NCI-H2196 treated with DMSO at 0.1 percent for 48 hours (cell line): ENCODE measurements at regions not wholly inside any gene's neighbourhood (a gene's known extent, or its start where the extent isn't known, plus 50 kb on each side); places are given as distances from the start of the nearest gene placed in this dataset.
A peak's percentile ranks its signal among the peaks of the same experiment; 100 is the strongest.

Experiments used
- DNase-seq: peaks from one replicate; lab custom pipeline; 2025; ENCODE audit not compliant: unreplicated experiment; lab: John Stamatoyannopoulos, UW

DNA sequence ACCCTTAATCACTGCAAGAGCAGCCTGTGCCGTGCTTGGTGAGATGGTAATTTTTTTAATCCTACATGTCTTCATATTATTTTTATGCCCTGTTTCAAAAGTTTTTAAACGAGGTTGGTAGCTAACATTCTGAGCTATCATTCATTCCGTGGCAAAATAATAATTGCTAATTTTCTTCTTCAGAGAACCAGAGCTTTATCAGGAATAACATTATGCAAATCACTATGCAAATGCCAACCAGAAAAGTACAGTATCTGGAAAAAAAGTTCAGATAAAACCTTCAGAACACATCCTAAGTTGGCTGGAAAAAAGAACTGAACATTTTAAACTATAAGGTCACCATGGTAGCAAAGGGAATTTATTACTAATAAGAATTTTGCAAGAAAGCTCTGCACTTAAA, 165.1 kb upstream of the NABP1 start:
- no peak for DNase-seq

DNA sequence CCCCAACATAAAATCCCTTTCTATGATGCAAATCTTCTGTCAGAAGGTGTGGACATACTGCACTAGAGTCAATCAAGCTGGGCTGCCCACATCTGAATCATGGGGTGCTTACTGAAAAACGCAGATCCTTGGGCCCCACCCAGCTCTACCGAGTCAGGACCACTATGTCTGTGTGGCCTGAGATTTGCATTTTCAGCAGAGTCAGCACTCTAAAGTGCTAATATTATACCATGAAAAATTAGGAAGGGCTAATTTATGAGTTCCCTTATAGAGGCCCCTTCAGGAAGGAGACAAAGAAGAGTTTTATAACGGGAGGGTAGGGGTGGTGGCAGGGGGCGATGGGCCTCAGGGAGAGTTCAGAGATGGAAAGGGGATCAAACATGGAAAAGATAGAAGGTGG, 163.3 kb upstream of the NABP1 start:
- no peak for DNase-seq

DNA sequence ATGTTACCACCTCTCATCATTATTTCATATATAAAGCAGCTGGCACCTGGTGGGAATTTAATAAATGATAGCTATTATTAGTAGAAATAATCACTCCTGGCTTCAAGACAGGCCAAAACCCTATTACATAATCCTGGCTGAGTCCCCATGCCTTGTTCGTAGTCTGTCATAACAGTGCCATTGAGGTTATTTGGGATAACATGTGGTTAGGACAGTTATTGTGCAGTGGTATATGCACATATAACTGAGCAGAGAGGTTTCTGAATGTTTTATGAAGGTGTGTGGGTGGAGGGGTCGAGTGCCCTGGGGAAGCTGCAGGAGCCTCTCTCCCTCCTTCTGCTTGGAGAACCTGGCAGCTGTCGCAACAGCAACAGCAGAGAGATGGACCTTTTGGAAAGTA, 162.4 kb upstream of the NABP1 start:
- no peak for DNase-seq

DNA sequence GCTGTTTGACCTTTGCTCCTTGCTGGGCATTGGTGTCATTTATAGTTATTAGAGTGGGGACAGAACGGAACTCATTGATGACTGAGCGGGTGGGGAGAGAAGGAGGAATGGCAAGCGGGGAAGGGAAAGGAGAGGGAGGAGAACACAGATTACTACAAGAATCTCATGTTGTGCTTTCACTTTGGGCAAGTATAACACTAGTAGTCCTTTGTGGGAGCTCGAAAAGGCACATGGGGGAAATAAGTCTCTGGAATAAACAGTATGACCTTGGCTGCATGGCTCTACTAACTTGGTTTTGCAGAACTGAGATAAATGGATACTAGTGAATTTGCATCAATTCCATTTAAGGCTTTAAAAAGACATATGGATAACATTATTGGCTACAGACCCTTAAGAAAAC, 161.7 kb upstream of the NABP1 start:
- DNase-seq: no peak

DNA sequence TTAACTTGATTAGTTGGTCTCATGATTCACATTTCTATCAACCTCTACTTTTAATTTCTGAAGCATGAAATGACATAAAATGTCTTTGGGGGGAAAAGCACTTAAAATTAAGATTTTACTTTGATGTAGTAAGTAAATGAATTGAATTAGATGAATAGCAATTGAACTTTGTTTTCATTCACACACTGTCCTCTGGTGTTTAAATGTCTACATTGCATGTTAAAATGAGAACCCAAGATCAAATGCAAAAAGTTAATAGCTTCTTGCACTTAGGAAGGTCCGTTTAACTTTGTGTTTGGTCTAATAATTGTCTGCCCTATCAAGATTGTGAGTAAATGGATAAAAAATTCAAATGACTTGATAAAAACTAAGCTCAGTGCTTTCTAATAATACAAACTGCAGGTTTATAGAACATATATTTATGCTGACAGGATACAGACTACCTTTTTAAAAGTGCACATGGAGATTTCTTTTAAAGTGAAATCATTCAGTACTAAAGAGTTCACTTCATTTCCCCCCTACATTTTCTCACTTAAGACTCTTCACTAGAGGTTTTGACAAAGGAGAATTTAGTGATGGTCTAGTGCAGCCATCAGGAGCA, 156.2 kb upstream of the NABP1 start:
- no peak for DNase-seq

DNA sequence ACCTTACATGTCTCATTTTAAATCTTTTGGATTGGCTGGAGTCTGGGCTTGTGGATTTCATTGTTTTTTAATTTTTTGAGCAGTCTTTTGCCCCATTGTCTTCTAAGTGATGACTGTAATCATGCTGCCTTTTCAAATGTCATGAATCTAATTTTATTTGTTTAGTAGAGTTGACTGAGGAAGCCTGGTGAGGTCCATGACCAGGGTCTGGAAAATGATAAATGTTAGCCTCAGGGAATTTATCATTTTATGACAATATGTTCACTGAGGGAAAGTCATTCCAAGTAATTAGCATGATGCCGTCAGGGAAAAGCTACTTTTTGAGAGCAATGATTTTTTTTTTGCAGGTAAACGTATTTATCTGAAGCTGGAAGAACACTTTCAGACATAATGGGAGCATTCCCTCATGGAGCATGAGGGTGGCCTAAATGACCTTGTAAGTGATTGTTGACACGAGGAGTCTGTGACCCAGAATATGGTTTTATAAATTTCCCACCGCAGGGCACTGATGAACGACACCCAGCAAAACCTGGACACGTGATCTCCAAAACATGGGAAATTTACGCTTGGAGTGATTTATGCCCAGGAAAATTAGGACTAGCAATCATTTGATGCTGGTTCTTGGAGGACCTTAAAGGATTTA, 155.3 kb upstream of the NABP1 start:
- no peak for DNase-seq

DNA sequence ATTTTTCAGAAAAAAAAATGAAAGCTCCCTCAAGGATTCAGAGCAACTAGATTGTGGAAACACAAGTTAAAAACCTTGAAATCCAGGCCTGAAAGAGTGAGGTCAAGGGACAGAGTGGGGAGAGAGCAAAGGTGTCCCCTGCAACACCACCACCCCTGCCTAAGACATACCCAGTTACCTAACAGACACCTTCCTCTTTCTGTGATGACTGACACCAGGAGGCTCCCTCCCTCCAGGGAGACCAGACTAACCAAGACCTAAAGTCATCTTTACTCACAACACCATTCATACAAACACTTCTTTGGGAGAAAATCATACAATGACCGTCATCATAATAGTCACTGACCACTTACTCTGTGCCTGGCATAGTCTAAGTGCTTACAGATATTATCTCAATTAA, 151.8 kb upstream of the NABP1 start:
- DNase-seq: no peak

DNA sequence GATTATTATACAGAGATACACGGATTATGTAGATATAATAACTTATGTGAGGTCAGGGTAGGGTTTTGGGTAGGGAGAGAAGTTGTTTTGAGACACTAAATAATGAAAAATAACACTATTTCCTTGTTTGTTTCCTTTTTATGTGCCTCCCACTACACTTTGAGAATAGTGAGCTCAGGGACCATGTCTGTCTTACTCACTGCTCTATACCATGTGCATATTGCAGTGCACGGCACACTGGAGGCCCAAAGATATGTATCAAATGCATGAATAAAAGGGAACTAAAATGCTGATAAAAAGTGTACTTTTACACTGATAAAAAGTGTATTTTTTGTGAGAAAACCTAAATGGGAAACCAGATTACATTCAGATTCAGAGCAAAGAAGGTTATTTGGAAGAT, 151.4 kb upstream of the NABP1 start:
- DNase-seq: no peak

DNA sequence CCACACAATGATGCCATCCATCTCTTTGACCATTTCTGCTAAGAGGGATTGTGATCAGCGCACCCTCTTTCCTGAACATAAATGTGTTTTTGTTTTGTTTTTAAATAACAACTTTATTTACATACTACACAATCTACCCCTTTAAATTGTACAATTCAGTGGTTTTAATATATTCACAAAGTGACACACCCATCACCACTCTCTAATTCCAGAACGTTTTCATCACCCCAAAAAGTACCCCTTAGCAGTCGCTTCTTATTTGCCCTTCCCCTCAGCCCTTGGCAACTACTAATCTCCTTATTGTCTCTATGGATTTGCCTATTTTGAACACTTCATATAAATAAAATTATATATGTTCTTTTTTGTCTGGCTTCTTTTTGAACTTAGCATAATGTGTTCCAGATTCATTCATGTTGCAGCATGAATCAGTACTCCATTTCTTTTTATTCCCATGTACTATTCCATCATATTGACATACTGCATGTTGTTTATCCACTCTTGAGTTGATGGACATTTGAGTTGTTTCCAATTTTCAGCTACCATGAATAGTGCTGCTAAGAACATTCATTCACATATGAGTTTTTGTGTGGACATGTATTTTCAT, 150.9 kb upstream of the NABP1 start:
- DNase-seq: no peak

DNA sequence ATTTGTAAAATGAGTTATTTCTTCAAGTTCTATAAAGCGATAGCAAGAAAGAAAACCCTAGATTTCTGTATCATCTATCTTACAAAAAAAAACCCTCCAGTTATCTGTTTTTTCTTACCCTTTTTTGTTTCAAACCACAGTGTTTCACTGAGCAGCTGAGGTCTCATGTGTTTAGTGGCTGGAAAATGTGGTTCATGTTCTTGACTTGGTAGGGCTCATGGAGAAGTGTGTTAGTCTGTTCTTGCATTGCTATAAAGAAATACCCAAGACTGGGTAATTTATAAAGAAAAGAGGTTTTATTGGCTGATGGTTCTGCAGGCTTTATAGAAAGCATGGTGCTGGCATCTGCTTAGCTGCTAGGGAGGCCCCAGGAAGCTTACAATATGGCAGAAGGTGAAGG, 147.3 kb upstream of the NABP1 start:
- no peak for DNase-seq

DNA sequence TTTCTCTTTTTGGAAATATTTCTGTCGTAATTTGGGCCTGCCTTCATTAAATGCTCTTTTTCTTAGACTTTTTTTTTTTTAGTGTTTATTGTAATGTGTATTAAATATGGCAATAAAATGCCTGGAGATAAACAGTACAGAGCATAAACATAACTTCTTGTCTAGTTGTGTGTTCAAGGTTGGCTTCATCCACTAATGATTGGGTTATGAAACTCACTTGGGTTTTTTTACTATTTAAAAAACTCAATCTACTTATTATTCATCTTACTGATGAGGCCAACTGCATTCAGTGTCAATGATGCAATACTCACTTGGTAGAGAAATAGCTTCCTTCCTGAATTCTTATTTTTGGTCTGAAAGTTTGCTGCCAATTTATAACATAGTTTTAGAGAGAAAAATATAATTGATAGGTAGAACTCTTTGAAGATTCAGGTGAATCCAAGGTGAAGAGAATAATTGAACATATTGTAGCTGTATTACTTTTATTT, 144.2 kb upstream of the NABP1 start:
- no peak for DNase-seq

DNA sequence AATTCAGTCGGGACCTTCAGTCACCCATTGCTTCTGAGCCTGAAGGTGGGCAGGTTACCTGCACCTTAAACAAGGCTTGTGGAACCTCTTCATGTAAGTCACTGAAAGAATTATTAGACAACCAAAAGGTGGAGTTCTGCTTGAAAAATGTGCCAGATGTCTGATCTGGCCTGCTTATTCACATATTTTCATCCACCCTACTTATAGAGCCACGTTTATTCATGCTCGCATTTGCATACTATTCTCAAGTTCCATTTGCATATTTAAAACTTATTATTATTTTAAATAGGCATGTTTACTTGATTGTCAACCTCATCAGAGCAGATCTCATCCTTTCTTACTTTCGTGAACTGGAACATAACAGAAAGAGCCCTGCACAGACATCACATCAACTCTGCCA, 140.0 kb upstream of the NABP1 start:
- DNase-seq: no peak

DNA sequence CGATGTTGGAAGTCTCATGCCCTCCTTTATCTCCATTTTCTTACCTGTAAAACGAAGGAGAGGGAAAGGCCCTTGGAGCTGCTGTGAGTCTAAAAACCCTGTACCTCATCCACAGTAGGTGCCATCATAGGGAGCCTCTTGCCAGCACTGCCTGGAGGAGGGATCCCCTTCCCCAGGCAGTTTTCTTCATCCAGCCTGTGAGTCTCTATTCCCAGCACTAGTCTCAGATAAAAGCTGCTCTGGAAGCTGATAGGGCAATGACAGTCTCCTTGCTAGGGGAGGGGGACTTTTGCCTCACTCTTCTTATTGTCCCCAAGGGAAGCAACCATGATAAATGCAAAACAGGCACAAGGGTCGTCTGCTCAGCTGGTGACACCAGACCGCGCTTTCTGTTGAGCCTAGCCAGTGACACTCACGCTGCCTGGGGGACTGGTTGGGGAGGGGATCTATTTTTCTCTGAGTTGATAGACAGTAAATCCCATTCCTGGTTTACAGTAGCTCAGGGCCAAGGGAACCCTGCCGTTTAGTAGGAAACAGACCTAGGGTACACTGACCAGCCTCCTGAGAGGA, 139.5 kb upstream of the NABP1 start:
- DNase-seq: no peak

DNA sequence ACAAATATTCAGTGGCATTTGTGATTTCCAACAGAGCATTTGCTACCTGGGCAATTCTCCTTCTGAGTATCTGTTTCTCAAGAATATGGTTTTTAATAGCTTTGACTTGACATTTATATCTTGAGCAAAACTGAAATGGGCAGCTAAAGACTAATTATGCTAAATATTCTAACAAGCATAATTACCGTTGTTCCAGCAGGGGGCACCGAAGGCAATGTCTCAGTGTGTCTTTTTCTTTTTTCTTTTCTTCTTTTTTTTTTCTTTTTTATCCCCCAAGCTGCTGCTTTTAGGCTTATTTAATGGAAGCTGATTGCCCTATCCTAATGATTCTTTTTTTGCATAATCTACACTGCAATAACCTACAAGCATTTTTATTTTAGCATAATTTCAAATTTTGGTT, 138.9 kb upstream of the NABP1 start:
- no peak for DNase-seq

DNA sequence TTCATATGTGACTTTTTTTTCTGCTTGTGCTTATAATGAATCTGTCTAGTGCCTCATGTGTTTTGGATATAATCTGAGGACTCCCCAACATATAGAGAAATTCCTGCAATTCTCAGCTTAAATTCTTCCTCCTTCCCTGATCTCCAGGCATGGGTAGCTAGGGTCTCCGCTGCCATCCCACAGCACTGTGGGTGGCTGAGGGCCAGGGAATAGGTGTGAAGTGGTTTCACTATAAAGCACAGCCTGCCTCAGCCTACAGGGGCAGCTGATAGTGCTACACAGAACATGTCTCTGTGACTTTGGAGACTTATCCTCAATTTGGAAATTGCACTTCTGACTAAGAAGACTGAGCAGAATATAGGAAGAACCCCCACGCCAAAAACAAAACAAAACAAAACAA, 137.3 kb upstream of the NABP1 start:
- no peak for DNase-seq

DNA sequence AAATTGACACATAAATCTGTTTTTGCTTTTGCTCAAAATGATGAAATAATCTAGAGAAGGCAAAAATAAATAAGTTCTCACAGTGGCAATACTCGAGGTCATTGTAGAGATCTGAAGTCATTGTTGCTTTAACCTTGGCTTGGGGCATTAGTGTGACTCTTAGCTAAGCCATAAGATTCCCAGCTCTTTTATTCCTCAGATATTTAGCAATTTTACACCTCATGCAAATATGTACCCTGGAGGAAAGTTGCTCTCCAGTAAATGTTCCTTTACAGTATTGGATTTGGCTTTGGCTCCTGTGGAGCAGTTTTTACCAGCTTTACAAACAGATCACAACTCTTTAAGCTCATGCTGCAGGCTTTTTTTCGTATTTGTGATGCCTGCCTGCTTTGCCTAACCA, 134.2 kb upstream of the NABP1 start:
- DNase-seq: no peak

DNA sequence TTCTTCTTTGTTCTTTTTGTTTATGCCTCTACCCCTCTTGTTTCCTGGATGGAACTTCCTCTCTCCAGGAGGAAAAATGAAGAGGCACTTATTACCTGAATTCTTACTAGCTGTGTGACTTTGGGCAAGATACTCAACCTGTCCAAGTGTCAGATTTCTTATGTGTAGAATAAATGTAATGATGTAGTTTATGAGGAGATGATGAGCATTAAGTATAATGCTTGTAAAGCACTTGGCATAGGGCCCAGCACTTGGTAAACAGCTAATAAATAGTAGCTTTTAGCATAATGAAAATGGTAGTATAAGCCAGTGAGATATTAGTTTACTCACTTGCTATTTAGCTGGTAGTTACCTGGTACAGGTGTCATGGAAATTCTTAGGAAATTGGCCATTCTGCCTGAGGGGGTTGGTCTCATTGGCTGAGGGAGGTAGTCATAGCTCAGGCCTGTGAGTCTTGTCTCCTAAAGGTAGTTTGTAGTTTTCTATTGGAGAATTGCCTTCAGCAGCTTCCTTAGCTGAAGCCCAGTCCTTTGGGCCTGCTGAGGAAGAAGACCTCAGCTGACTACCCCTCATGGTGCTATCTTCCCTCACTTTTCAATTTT, 133.4 kb upstream of the NABP1 start:
- no peak for DNase-seq

DNA sequence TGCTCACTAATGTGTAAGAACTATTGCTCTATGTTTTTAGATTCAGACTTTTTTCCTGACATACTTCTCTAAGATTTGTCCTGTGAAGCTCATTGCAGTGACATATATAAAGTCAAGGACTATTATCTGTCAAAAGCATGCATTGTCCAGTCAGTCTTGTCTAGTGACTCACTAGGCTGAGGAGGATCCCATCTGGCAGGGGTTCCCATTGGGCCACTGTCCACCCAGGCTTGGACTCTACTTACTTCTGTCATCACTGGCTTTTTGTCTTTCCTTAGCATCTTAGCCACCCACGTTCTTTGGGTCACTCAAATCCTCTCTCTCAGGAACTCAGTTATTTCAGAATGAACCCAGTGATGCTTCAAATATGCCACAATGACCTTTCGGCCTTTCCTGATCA, 132.6 kb upstream of the NABP1 start:
- DNase-seq: no peak

DNA sequence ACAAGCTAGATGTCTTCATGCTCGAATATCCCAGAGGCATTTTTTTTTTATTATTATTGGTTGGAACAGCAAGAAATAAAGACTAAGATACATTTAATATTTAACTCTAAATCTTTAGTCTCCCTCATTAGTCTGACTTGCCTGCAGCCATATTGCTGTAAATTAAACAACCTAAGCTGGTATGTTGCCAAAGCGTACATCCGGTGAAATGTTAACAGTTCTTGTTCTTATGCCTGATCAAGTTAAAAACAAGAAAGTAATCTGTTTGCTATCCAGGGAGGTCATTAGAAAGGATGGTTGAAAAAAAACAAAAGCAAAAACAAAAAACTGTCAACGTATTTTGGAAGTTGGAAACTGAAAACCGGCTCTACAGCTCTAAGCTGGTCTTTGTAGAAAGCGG, 125.9 kb upstream of the NABP1 start:
- DNase-seq: no peak

DNA sequence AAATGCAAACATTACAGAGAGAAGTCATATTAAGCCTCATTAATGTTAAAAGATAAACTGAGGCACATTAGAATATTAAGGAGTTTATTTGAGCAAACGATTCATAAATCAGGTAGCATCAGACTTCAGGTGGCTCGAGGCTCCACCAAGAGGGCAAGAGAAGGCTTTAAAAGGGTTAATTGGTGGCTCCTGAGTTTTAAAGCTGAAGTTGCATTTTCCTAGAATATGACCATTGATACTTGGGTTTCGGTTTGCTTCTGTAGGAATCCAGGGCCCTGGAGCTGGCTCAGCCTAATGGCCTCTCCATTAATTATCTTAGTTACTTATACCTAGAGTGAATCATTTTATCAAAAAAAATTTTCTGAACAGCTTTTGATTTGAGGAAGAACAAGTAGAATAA, 123.7 kb upstream of the NABP1 start:
- DNase-seq: no peak

DNA sequence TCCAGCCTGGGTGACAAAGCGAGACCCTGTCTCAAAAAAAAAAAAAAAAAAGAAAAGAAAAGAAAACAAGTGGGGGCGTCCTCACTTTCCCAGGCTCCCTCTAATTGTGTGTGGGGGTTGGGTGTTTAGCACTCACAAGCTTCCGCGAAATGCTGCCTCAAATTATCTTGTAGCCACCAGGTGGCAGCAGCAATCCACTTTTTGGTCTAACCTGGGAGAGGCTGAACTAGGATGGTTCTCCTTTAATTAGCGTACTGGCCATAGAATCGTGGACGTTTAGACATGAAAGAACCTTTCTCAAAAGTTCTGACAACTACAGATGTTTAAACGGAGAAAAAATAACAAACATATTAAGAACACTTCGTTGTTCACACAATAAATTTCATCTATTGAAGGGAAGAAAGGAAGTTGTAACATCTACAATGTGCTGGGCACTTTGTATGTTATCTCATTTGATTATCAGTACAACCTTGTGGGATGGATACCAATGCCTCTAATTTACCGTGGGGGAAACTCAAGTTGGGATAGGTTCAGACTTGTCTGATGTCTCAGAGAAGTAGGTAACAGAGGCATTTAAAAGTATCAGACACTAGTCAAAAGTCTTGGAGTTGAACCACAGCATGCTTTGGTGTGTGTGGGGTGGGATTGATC, 122.7 kb upstream of the NABP1 start:
- peak; percentile 49 for DNase-seq

DNA sequence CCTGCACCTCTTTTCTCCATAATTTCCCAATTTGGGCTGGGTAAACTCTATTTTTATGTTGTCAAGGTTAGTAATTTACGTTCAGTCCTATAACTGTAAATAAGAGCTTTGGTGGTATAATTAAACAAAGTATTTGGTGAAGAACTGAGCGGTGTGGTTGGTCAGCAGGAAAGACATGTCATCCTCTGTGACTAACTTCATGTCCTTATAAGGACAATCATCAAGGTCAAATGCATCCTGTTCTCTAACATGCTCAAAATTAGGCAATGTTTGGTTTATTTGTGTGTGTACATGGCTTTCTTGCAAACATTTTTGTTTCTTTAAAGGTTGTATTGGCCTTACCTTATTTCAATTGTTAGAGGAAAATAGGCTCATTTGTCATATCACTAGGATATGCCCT, 121.5 kb upstream of the NABP1 start:
- no peak for DNase-seq
